DND-41 (cell line): ENCODE measurements at regions not wholly inside any gene's neighbourhood (a gene's known extent, or its start where the extent isn't known, plus 50 kb on each side); places are given as distances from the start of the nearest gene placed in this dataset.

ENCODE experiments used
- ATAC-seq: fragments of 200-7000 bp; cut with Tn5 transposase; 3 replicates; pipeline ENCODE4 v1.9.1; 2021; ENCODE audit warnings: low read depth; ENCODE audit not compliant: insufficient read depth
- DNase-seq: peaks from one replicate; pipeline ENCODE4 v3.0.0-alpha.2; 2020
- H2AFZ ChIP-seq: 2 replicates; pipeline ENCODE4 v1.6.0; 2012; ENCODE audit warnings: low read depth, low read length
- H3K27ac ChIP-seq: 2 replicates; pipeline ENCODE4 v1.5.1; 2012; ENCODE audit warnings: low read length, inconsistent platforms
- H3K27me3 ChIP-seq: fragments of 200-600 bp; sonication (generic); 2 replicates; pipeline ENCODE4 v1.6.0; 2012; ENCODE audit warnings: low read length, mild to moderate bottlenecking, inconsistent platforms; ENCODE audit not compliant: insufficient read depth, poor library complexity
- H3K36me3 ChIP-seq: 2 replicates; pipeline ENCODE4 v1.5.1; 2012; ENCODE audit warnings: low read length, inconsistent platforms; ENCODE audit not compliant: insufficient read depth
- H3K4me1 ChIP-seq: 2 replicates; pipeline ENCODE4 v1.5.1; 2012; ENCODE audit warnings: mild to moderate bottlenecking, low read length; ENCODE audit not compliant: insufficient read depth
- H3K4me2 ChIP-seq: 2 replicates; pipeline ENCODE4 v1.6.0; 2012; ENCODE audit warnings: mild to moderate bottlenecking, moderate library complexity, low read length, inconsistent platforms; ENCODE audit not compliant: insufficient read depth
- H3K4me3 ChIP-seq, 2 experiments: fragments of 200-600 bp in 1 of 2; shearing (Covaris generic) in 1 of 2; 2 replicates each; pipeline ENCODE4 v1.5.1; 2012 to 2016; ENCODE audit warnings: inconsistent platforms in 2 of 2, low read length in 2 of 2, mild to moderate bottlenecking in 2 of 2, low read depth in 1 of 2, moderate library complexity in 1 of 2
- H3K79me2 ChIP-seq: 2 replicates; pipeline ENCODE4 v1.6.0; 2012; ENCODE audit warnings: low read length, inconsistent platforms; ENCODE audit not compliant: insufficient read depth
- H3K9ac ChIP-seq: 2 replicates; pipeline ENCODE4 v1.6.0; 2012; ENCODE audit warnings: low read depth, mild to moderate bottlenecking, inconsistent platforms, low read length, moderate library complexity
- H3K9me3 ChIP-seq: 2 replicates; pipeline ENCODE4 v1.5.1; 2012; ENCODE audit warnings: low read length, moderate library complexity, mild to moderate bottlenecking, inconsistent platforms; ENCODE audit not compliant: insufficient read depth, severe bottlenecking
- H4K20me1 ChIP-seq: 2 replicates; pipeline ENCODE4 v1.6.0; 2012; ENCODE audit warnings: low read length; ENCODE audit not compliant: insufficient read depth
- CTCF ChIP-seq: IDR thresholded peaks from 2 replicates; pipeline ENCODE4 v1.5.1; 2012; ENCODE audit warnings: borderline replicate concordance, low read length, moderate library complexity, mild to moderate bottlenecking; ENCODE audit not compliant: poor library complexity, severe bottlenecking; ENCODE audit errors: extremely low read depth
- EZH2 ChIP-seq: IDR thresholded peaks from 3 replicates; pipeline ENCODE4 v1.6.1; 2012; ENCODE audit warnings: borderline replicate concordance, low read depth, mild to moderate bottlenecking, moderate library complexity, low read length, inconsistent platforms; ENCODE audit not compliant: severe bottlenecking

GRCh38 chr2:2892892-2893291 is 484.7 kb downstream of the EIPR1 start:
- ATAC-seq (no peak), DNase-seq (no peak)
- Histone ChIP-seq H2AFZ (no peak overlapping the region), H3K4me3 (no peak overlapping the region), H3K9me3 (no peaks in the 10 kb centered on the region), H3K27me3 (no peaks in the 10 kb centered on the region), H3K4me2 (no peak overlapping the region), H3K9ac (no peak overlapping the region), H3K4me1 (no peaks in the 10 kb centered on the region), H3K27ac (no peak overlapping the region), H4K20me1 (no peaks in the 10 kb centered on the region), H3K79me2 (no peaks in the 10 kb centered on the region), H3K36me3 (no peaks in the 10 kb centered on the region)
- TF ChIP-seq EZH2: no peak
- TF ChIP-seq CTCF: no peak

GRCh38 chr2:2892378-2892777 is 485.2 kb downstream of the EIPR1 start:
- TF ChIP-seq CTCF (no peak), EZH2 (no peak)
- H4K20me1 ChIP-seq: no peaks in the 10 kb centered on the region
- H3K4me2 ChIP-seq: no peak overlapping the region
- no peak overlapping the region for H2AFZ ChIP-seq
- no peak overlapping the region for H3K9ac ChIP-seq
- no peak for ATAC-seq
- H3K27ac ChIP-seq: no peak overlapping the region
- no peaks in the 10 kb centered on the region for H3K79me2 ChIP-seq
- no peak overlapping the region for H3K4me3 ChIP-seq
- no peaks in the 10 kb centered on the region for H3K4me1 ChIP-seq
- DNase-seq: no peak
- H3K36me3 ChIP-seq: no peaks in the 10 kb centered on the region
- H3K9me3 ChIP-seq: no peaks in the 10 kb centered on the region
- no peaks in the 10 kb centered on the region for H3K27me3 ChIP-seq

- no peak for TF ChIP-seq EZH2
- no peak for TF ChIP-seq CTCF
- H3K79me2 ChIP-seq: no peaks in the 10 kb centered on the region
- no peaks in the 10 kb centered on the region for H3K4me1 ChIP-seq
- no peak for ATAC-seq
- no peak overlapping the region for H3K4me3 ChIP-seq
- H3K9me3 ChIP-seq: no peaks in the 10 kb centered on the region
- no peaks in the 10 kb centered on the region for H3K36me3 ChIP-seq
- no peak overlapping the region for H3K9ac ChIP-seq
- H3K27me3 ChIP-seq: no peaks in the 10 kb centered on the region
- DNase-seq: no peak
- no peaks in the 10 kb centered on the region for H4K20me1 ChIP-seq
- no peak overlapping the region for H3K27ac ChIP-seq
- no peak overlapping the region for H2AFZ ChIP-seq
- no peak overlapping the region for H3K4me2 ChIP-seq
These were observed 486.7 kb downstream of the EIPR1 start for GRCh38 chr2:2890901-2891300.

GRCh38 chr2:2890246-2890645 is 487.4 kb downstream of the EIPR1 start:
- ATAC-seq: no peak
- no peaks in the 10 kb centered on the region for H4K20me1 ChIP-seq
- H3K4me3 ChIP-seq: no peak overlapping the region
- H2AFZ ChIP-seq: no peak overlapping the region
- no peak overlapping the region for H3K27ac ChIP-seq
- no peak overlapping the region for H3K9ac ChIP-seq
- no peaks in the 10 kb centered on the region for H3K36me3 ChIP-seq
- DNase-seq: no peak
- H3K4me1 ChIP-seq: no peaks in the 10 kb centered on the region
- TF ChIP-seq CTCF: no peak
- no peaks in the 10 kb centered on the region for H3K79me2 ChIP-seq
- H3K9me3 ChIP-seq: no peaks in the 10 kb centered on the region
- no peak overlapping the region for H3K4me2 ChIP-seq
- H3K27me3 ChIP-seq: no peaks in the 10 kb centered on the region
